IMR-90 (cell line): ENCODE measurements at regions not wholly inside any gene's neighbourhood (a gene's known extent, or its start where the extent isn't known, plus 50 kb on each side); places are given as distances from the start of the nearest gene placed in this dataset.

Experiments
- ATAC-seq: fragments of 200-7000 bp; cut with Tn5 transposase; 2 replicates; pipeline ENCODE4 v1.9.1; 2020; ENCODE audit warnings: low read depth, mild to moderate bottlenecking, moderate library complexity
- BruUV-seq: library from RNA; stranded (reverse); fragments of 400-500 nt; replicated peaks from 2 replicates; lab custom pipeline; 2021; lab: Mats Ljungman, UMichigan
- CTCF ChIA-PET: fragments of 300-600 bp; formaldehyde crosslinking; extraction: SDS; loops from one replicate; lab custom pipeline; 2021; ENCODE audit warnings: antibody characterized with exemption; lab: Yijun Ruan, JAX
- POLR2A ChIA-PET: fragments of 300-600 bp; sonication (Branson Sonifier 250); formaldehyde crosslinking; loops from one replicate; lab custom pipeline; 2022; ENCODE audit warnings: antibody characterized with exemption; ENCODE audit not compliant: unreplicated experiment; lab: Charles Lee
- DNase-seq: peaks from one replicate; pipeline ENCODE4 v3.0.0; 2013
- H2AFZ ChIP-seq: replicated peaks from 2 replicates; pipeline ENCODE3; 2013; ENCODE audit warnings: low read length, mild to moderate bottlenecking; ENCODE audit not compliant: poor library complexity
- H2AK5ac ChIP-seq: 2 replicates; pipeline ENCODE4 v1.6.1; 2013; ENCODE audit warnings: low read depth, low read length, inconsistent platforms
- H2AK9ac ChIP-seq: replicated peaks from 2 replicates; pipeline ENCODE3; 2013; ENCODE audit warnings: mild to moderate bottlenecking, low read depth, low read length, moderate library complexity; ENCODE audit not compliant: poor library complexity
- H2BK120ac ChIP-seq: 2 replicates; pipeline ENCODE4 v1.6.1; 2013; ENCODE audit warnings: low read depth, low read length, inconsistent platforms
- H2BK15ac ChIP-seq: 3 replicates; pipeline ENCODE4 v1.6.1; 2013; ENCODE audit warnings: low read depth, low read length, inconsistent platforms
- H2BK20ac ChIP-seq: 2 replicates; pipeline ENCODE4 v1.6.1; 2013; ENCODE audit warnings: low read depth, mild to moderate bottlenecking, inconsistent platforms, low read length, moderate library complexity
- H2BK5ac ChIP-seq: 2 replicates; pipeline ENCODE4 v1.6.1; 2013; ENCODE audit warnings: mild to moderate bottlenecking, low read depth, low read length, inconsistent platforms; ENCODE audit not compliant: poor library complexity, severe bottlenecking
- H3K14ac ChIP-seq: replicated peaks from 2 replicates; pipeline ENCODE4 v1.6.1; 2013; ENCODE audit warnings: low read depth, low read length, inconsistent platforms
- H3K18ac ChIP-seq: 2 replicates; pipeline ENCODE4 v1.6.1; 2013; ENCODE audit warnings: low read depth, low read length, control low read depth
- H3K23ac ChIP-seq: 2 replicates; pipeline ENCODE4 v1.6.1; 2013; ENCODE audit warnings: low read depth, low read length, inconsistent platforms
- H3K27ac ChIP-seq: 2 replicates; pipeline ENCODE4 v1.5.1; 2013; ENCODE audit warnings: mild to moderate bottlenecking, control low read depth, low read length; ENCODE audit not compliant: insufficient read depth
- H3K27me3 ChIP-seq: 2 replicates; pipeline ENCODE4 v1.6.1; 2013; ENCODE audit warnings: low read length; ENCODE audit not compliant: control insufficient read depth, insufficient read depth
- H3K36me3 ChIP-seq: 2 replicates; pipeline ENCODE4 v1.6.1; 2013; ENCODE audit warnings: low read length, mixed read lengths; ENCODE audit not compliant: control insufficient read depth, insufficient read depth
- H3K4ac ChIP-seq: 2 replicates; pipeline ENCODE4 v1.6.1; 2013; ENCODE audit warnings: low read depth, low read length, inconsistent platforms
- H3K4me1 ChIP-seq: 2 replicates; pipeline ENCODE4 v1.6.1; 2013; ENCODE audit warnings: low read length, mixed read lengths; ENCODE audit not compliant: control insufficient read depth, insufficient read depth
- H3K4me2 ChIP-seq: 2 replicates; pipeline ENCODE4 v1.6.1; 2013; ENCODE audit warnings: low read depth, mild to moderate bottlenecking, control low read depth, low read length, moderate library complexity
- H3K4me3 ChIP-seq: 2 replicates; pipeline ENCODE4 v1.5.1; 2013; ENCODE audit warnings: low read depth, mild to moderate bottlenecking, control low read depth, low read length, moderate library complexity; ENCODE audit not compliant: insufficient read depth
- H3K56ac ChIP-seq: 2 replicates; pipeline ENCODE4 v1.6.1; 2013; ENCODE audit warnings: low read length, inconsistent platforms; ENCODE audit not compliant: insufficient read depth; ENCODE audit errors: extremely low read depth
- H3K79me1 ChIP-seq, 2 experiments: 2 replicates each; pipeline ENCODE4 v1.6.1; 2013; ENCODE audit warnings: low read length in 2 of 2, inconsistent platforms in 1 of 2, low read depth in 1 of 2
- H3K9ac ChIP-seq: 2 replicates; pipeline ENCODE4 v1.6.1; 2013; ENCODE audit warnings: low read depth, low read length, control low read depth
- H3K9me1 ChIP-seq: 2 replicates; pipeline ENCODE4 v1.6.1; 2013; ENCODE audit warnings: low read length, inconsistent platforms; ENCODE audit not compliant: insufficient read depth
- H3K9me3 ChIP-seq: 2 replicates; pipeline ENCODE4 v1.6.1; 2013; ENCODE audit warnings: low read length; ENCODE audit not compliant: control insufficient read depth, insufficient read depth
- H4K20me1 ChIP-seq: 2 replicates; pipeline ENCODE4 v1.6.1; 2013; ENCODE audit warnings: low read length, inconsistent platforms; ENCODE audit not compliant: insufficient read depth
- H4K5ac ChIP-seq: 2 replicates; pipeline ENCODE4 v1.6.1; 2013; ENCODE audit warnings: mild to moderate bottlenecking, low read depth, low read length, control low read depth
- H4K8ac ChIP-seq, 2 experiments: 2 replicates each; pipeline ENCODE4 v1.6.1; 2013; ENCODE audit warnings: low read depth in 2 of 2, low read length in 2 of 2, control low read depth in 1 of 2, inconsistent platforms in 1 of 2
- H4K91ac ChIP-seq: 2 replicates; pipeline ENCODE4 v1.6.1; 2013; ENCODE audit warnings: low read depth, low read length, inconsistent platforms; ENCODE audit not compliant: insufficient read depth
- BHLHE40 ChIP-seq: fragments of 150-350 bp; IDR thresholded peaks from 2 replicates; pipeline ENCODE4 v1.6.1; 2016; ENCODE audit warnings: mild to moderate bottlenecking, low read depth, low read length
- CEBPB ChIP-seq: IDR thresholded peaks from 2 replicates; pipeline ENCODE4 v1.6.1; 2012; ENCODE audit warnings: low read depth, low read length, improper control_type of control experiment
- CHD1 ChIP-seq: IDR thresholded peaks from 2 replicates; pipeline ENCODE4 v1.6.1; 2012; ENCODE audit warnings: low read depth, low read length, improper control_type of control experiment
- CTCF ChIP-seq: conservative IDR thresholded peaks from 2 replicates; pipeline ENCODE4 v1.5.1; 2012; ENCODE audit warnings: mild to moderate bottlenecking, low read depth, low read length, improper control_type of control experiment
- FOS ChIP-seq: fragments of 150-350 bp; IDR thresholded peaks from 2 replicates; pipeline ENCODE4 v1.6.1; 2016; ENCODE audit warnings: low read depth, low read length
- MAFK ChIP-seq: IDR thresholded peaks from 2 replicates; pipeline ENCODE4 v1.6.1; 2012; ENCODE audit warnings: low read depth, low read length, improper control_type of control experiment
- MAZ ChIP-seq: IDR thresholded peaks from 2 replicates; pipeline ENCODE4 v1.6.1; 2012; ENCODE audit warnings: low read depth, mild to moderate bottlenecking, low read length, improper control_type of control experiment, moderate library complexity, borderline replicate concordance
- MXI1 ChIP-seq: IDR thresholded peaks from 2 replicates; pipeline ENCODE4 v1.6.1; 2012; ENCODE audit warnings: low read depth, mild to moderate bottlenecking, low read length, moderate library complexity, borderline replicate concordance
- NFE2L2 ChIP-seq: fragments of 150-350 bp; IDR thresholded peaks from 2 replicates; pipeline ENCODE4 v1.6.1; 2016; ENCODE audit warnings: low read depth, mild to moderate bottlenecking, low read length
- POLR2A ChIP-seq: IDR thresholded peaks from 2 replicates; pipeline ENCODE4 v1.6.1; 2012; ENCODE audit warnings: mild to moderate bottlenecking, low read depth, low read length
- RAD21 ChIP-seq: IDR thresholded peaks from 2 replicates; pipeline ENCODE4 v1.6.1; 2012; ENCODE audit warnings: low read length, improper control_type of control experiment
- RCOR1 ChIP-seq: IDR thresholded peaks from 2 replicates; pipeline ENCODE4 v1.6.1; 2012; ENCODE audit warnings: mild to moderate bottlenecking, low read length, improper control_type of control experiment; ENCODE audit not compliant: insufficient replicate concordance
- RFX5 ChIP-seq: IDR thresholded peaks from 2 replicates; pipeline ENCODE4 v1.8.0; 2012; ENCODE audit warnings: low read depth, mild to moderate bottlenecking, low read length, moderate library complexity
- SMC3 ChIP-seq: fragments of 150-350 bp; IDR thresholded peaks from 2 replicates; pipeline ENCODE4 v1.6.1; 2016; ENCODE audit warnings: low read depth, mild to moderate bottlenecking, antibody characterized with exemption, low read length, moderate library complexity
- USF2 ChIP-seq: fragments of 150-350 bp; IDR thresholded peaks from 2 replicates; pipeline ENCODE4 v1.6.1; 2017; ENCODE audit warnings: mild to moderate bottlenecking, antibody characterized with exemption, low read length, low read depth
- WGBS, 2 experiments: methylation state at CpG; one replicate each; pipeline versions ENCODE4 v1.1.5 to v1.1.7; 2013; ENCODE audit warnings: missing lambda C conversion rate in 2 of 2; ENCODE audit not compliant: insufficient read length in 1 of 2; ENCODE audit errors: extremely low coverage in 2 of 2; 5-methylcytosine and 5-hydroxymethylcytosine counted together
- dilution Hi-C: fragments of 300-500 bp; cut with HindIII; formaldehyde crosslinking; loops from one replicate; pipeline ENCODE4 v1.14.3; 2018; ENCODE audit warnings: low sequenced_read_pairs; ENCODE audit not compliant: unreplicated experiment
- in situ Hi-C: fragments of 300-500 bp; cut with MboI; formaldehyde crosslinking; loops from 3 replicates; pipeline ENCODE4 v1.14.3; 2019; ENCODE audit warnings: low sequenced_read_pairs, inconsistent platforms, mixed read lengths
- intact Hi-C: fragments of 100-400 bp; cut with micrococcal nuclease; formaldehyde crosslinking; loops from 2 replicates; pipeline ENCODE4 v1.10.0; 2022
- TF ChIP-seq, protein P1 (sequence below): fragments of 150-350 bp; IDR thresholded peaks from 2 replicates; pipeline ENCODE4 v1.6.1; 2016; ENCODE audit warnings: low read depth, mild to moderate bottlenecking, low read length, moderate library complexity, borderline replicate concordance

DNA sequence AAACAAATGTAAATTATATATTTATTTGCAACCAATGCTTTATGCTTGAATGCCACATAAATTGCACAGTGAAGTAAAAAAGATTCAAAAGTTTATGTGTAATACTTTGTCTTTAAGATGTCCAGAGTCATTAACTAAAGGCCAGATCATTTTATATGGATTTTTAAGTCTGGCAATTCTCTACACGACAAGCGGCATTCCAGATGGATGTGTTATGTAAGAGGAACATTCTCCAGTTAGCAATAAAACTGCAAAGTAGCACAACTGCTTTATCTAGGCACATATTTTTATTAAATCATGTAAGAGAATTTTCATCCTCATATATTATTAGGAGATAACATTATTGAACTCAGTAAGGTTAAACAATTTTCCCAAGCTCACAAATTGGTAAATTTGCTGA is 1717.7 kb upstream of the SEL1L start:
- BruUV-seq = no TSS peak
- Histone ChIP-seq H3K79me1 (no peaks in the 10 kb centered on the region), H3K27ac (no peak overlapping the region), H3K4ac (no peak overlapping the region), H2BK15ac (no peak overlapping the region), H2AFZ (no peak overlapping the region), H3K18ac (no peak overlapping the region), H3K27me3 (no peaks in the 10 kb centered on the region), H3K9me3 (no peaks in the 10 kb centered on the region), H3K23ac (no peak overlapping the region), H3K4me1 (no peaks in the 10 kb centered on the region), H3K14ac (no peak overlapping the region), H3K4me2 (no peak overlapping the region), H2BK5ac (no peak overlapping the region), H3K4me3 (no peak overlapping the region), H3K9ac (no peak overlapping the region), H4K91ac (no peak overlapping the region), H2AK5ac (no peak overlapping the region), H4K8ac (no peak overlapping the region), H3K36me3 (no peaks in the 10 kb centered on the region), H4K20me1 (no peaks in the 10 kb centered on the region), H2AK9ac (no peak overlapping the region), H2BK20ac (no peak overlapping the region), H3K9me1 (no peaks in the 10 kb centered on the region), H3K56ac (no peak overlapping the region), H2BK120ac (no peak overlapping the region), H4K5ac (no peak overlapping the region)
- DNase-seq (no peak), ATAC-seq (no peak)
- CTCF ChIA-PET = no interaction called here
- intact Hi-C loops (no loop called here), in situ Hi-C loops (no loop called here), dilution Hi-C loops (no loop called here)
- TF ChIP-seq SMC3 = no peak
- no peak for TF ChIP-seq MXI1
- TF ChIP-seq BHLHE40 = no peak
- TF ChIP-seq RCOR1 = no peak
- no peak for TF ChIP-seq FOS
- no peak for TF ChIP-seq USF2
- TF ChIP-seq MAZ = no peak
- no peak for TF ChIP-seq CTCF
- no peak for TF ChIP-seq NFE2L2
- TF ChIP-seq CHD1 = no peak
- no peak for TF ChIP-seq MAFK
- TF ChIP-seq CEBPB = no peak
- TF ChIP-seq, protein P1, sequence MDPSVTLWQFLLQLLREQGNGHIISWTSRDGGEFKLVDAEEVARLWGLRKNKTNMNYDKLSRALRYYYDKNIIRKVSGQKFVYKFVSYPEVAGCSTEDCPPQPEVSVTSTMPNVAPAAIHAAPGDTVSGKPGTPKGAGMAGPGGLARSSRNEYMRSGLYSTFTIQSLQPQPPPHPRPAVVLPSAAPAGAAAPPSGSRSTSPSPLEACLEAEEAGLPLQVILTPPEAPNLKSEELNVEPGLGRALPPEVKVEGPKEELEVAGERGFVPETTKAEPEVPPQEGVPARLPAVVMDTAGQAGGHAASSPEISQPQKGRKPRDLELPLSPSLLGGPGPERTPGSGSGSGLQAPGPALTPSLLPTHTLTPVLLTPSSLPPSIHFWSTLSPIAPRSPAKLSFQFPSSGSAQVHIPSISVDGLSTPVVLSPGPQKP = no peak
- TF ChIP-seq RFX5 = no peak
- TF ChIP-seq POLR2A = no peak
- no peak for TF ChIP-seq RAD21
- no CpG with 5 or more reads among the region's 2 CpGs for WGBS, 2 experiments
- POLR2A ChIA-PET = no interaction called here
